HCT116 (cell line): ENCODE measurements at regions not wholly inside any gene's neighbourhood (a gene's known extent, or its start where the extent isn't known, plus 50 kb on each side); places are given as distances from the start of the nearest gene placed in this dataset.

Experiments
- CTCF ChIP-seq, 3 experiments: fragments of 200-600 bp in 1 of 3; sonication (generic) in 1 of 3; IDR thresholded peaks in 2 of 3; conservative IDR thresholded peaks in 1 of 3; 2 replicates each; pipeline ENCODE4 v1.5.1; 2012 to 2017; ENCODE audit warnings: low read depth in 2 of 3, low read length in 2 of 3, antibody characterized with exemption in 1 of 3, borderline replicate concordance in 1 of 3, control low read depth in 1 of 3, mild to moderate bottlenecking in 1 of 3, mixed read lengths in 1 of 3, mixed run types in 1 of 3, moderate library complexity in 1 of 3; ENCODE audit not compliant: insufficient read depth in 1 of 3
- FOSL1 ChIP-seq: IDR thresholded peaks from 2 replicates; pipeline ENCODE4 v1.6.1; 2012; ENCODE audit warnings: low read depth
- YY1 ChIP-seq: IDR thresholded peaks from 2 replicates; pipeline ENCODE4 v1.6.1; 2011; ENCODE audit warnings: low read length, low read depth, moderate library complexity, mild to moderate bottlenecking; ENCODE audit not compliant: insufficient replicate concordance; ENCODE audit errors: extremely low read depth
- TF ChIP-seq, protein P1 (sequence below): IDR thresholded peaks from 2 replicates; pipeline ENCODE4 v1.6.1; 2012

GRCh38 chr10:91033324-91033950 lies 112.5 kb upstream of the ANKRD1 start:
- TF ChIP-seq CTCF (IDR thresholded peaks at IDR 0.05 in 2 of 3, conservative IDR thresholded peaks at IDR 0.05 in 1 of 3; ENCODE audit: borderline replicate concordance in 1 of 3, insufficient read depth in 1 of 3, low read depth in 2 of 3, low read length in 2 of 3): no peak
- no peak for TF ChIP-seq YY1
- TF ChIP-seq, protein P1, sequence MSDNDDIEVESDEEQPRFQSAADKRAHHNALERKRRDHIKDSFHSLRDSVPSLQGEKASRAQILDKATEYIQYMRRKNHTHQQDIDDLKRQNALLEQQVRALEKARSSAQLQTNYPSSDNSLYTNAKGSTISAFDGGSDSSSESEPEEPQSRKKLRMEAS: no peak
- no peak for TF ChIP-seq FOSL1
